SJSA1 (cell line): ENCODE measurements at regions not wholly inside any gene's neighbourhood (a gene's known extent, or its start where the extent isn't known, plus 50 kb on each side); places are given as distances from the start of the nearest gene placed in this dataset.
"Not testable (repeated sequence)": the region's sequence is repeated elsewhere in the genome, so short reads cannot be mapped to it uniquely, and the experiment has no call there.

Source experiments
- DNase-seq, 2 experiments: peaks; one replicate each; pipeline ENCODE4 v3.0.0-alpha.2; 2015 to 2020; ENCODE audit warnings: low spot score in 2 of 2, low read depth in 1 of 2
- H3K27ac ChIP-seq: fragments of 250-450 bp; sonication (Bioruptor Pico); 2 replicates; pipeline ENCODE4 v1.5.1; 2020; ENCODE audit warnings: mild to moderate bottlenecking, moderate library complexity
- H3K27me3 ChIP-seq: fragments of 250-450 bp; sonication (Bioruptor Pico); replicated peaks from 2 replicates; pipeline ENCODE4 v1.5.1; 2020; ENCODE audit warnings: mild to moderate bottlenecking, moderate library complexity
- H3K36me3 ChIP-seq: fragments of 250-450 bp; sonication (Bioruptor Pico); 2 replicates; pipeline ENCODE4 v1.5.1; 2020; ENCODE audit warnings: mild to moderate bottlenecking
- H3K4me1 ChIP-seq: fragments of 250-450 bp; sonication (Bioruptor Pico); replicated peaks from 2 replicates; pipeline ENCODE4 v1.6.1; 2021; ENCODE audit warnings: mild to moderate bottlenecking
- H3K4me3 ChIP-seq: fragments of 250-450 bp; sonication (Bioruptor Pico); 2 replicates; pipeline ENCODE4 v1.5.1; 2020; ENCODE audit warnings: mild to moderate bottlenecking
- H3K9me3 ChIP-seq: fragments of 250-450 bp; sonication (Bioruptor Pico); replicated peaks from 2 replicates; pipeline ENCODE4 v1.5.1; 2020; ENCODE audit warnings: mild to moderate bottlenecking

GRCh38 chr7:25735674-25736242, 416.2 kb upstream of the NFE2L3 start:
- Histone ChIP-seq H3K4me3 (no peak overlapping the region), H3K4me1 (no peaks in the 10 kb centered on the region), H3K27me3 (no peaks in the 10 kb centered on the region), H3K27ac (no peak overlapping the region), H3K9me3 (no peaks in the 10 kb centered on the region), H3K36me3 (no peaks in the 10 kb centered on the region)
- no peak for DNase-seq

- no peaks in the 10 kb centered on the region for H3K36me3 ChIP-seq
- H3K4me3 ChIP-seq, result no peak overlapping the region
- H3K9me3 ChIP-seq, result no peaks in the 10 kb centered on the region
- H3K27me3 ChIP-seq, result no peaks in the 10 kb centered on the region
- H3K27ac ChIP-seq, result no peak overlapping the region
- no peaks in the 10 kb centered on the region for H3K4me1 ChIP-seq
- no peak for DNase-seq
Observed at GRCh38 chr7:25738528-25738927, 413.5 kb upstream of the NFE2L3 start.

DNA sequence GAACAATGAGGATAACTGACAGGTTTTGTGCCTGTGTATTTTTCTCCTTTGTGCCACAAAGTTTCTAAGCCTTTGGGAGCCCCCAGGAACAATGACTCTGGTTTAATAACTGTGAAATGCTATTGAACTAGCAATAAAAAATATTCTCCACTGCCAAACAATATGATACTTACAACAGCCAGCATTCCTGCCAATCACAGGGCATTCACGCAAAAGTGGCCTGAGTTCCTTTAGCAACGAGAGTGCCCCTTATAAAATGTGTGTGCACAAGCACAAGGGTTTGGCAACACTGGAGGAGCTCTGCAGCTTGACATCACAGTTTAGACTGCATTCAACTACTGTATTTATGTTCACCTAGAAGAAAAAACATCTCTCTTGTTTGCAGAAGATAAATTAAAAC, 412.9 kb upstream of the NFE2L3 start:
- Histone ChIP-seq H3K27ac (no peak overlapping the region), H3K27me3 (no peaks in the 10 kb centered on the region)
- no peak for DNase-seq

GRCh38 chr7:25742316-25742715, 409.7 kb upstream of the NFE2L3 start:
- no peak overlapping the region for H3K27ac ChIP-seq
- H3K9me3 ChIP-seq, result no peaks in the 10 kb centered on the region
- H3K4me1 ChIP-seq, result no peaks in the 10 kb centered on the region
- no peak overlapping the region for H3K4me3 ChIP-seq
- no peaks in the 10 kb centered on the region for H3K36me3 ChIP-seq
- H3K27me3 ChIP-seq, result no peaks in the 10 kb centered on the region
- no peak for DNase-seq

More for the DNA sequence above, 412.9 kb upstream of the NFE2L3 start:
- no peaks in the 10 kb centered on the region for H3K4me1 ChIP-seq
- no peak overlapping the region for H3K4me3 ChIP-seq
- no peaks in the 10 kb centered on the region for H3K9me3 ChIP-seq
- no peaks in the 10 kb centered on the region for H3K36me3 ChIP-seq

GRCh38 chr7:25743670-25744451, 408.1 kb upstream of the NFE2L3 start:
- H3K36me3 ChIP-seq, H3K27me3 ChIP-seq: not testable (repeated sequence)

GRCh38 chr7:25750744-25751508, 401.1 kb upstream of the NFE2L3 start:
- no peak for DNase-seq
- H3K4me3 ChIP-seq, result no peak overlapping the region
- peaks cover 5% of the 10 kb centered on the region; the same call in 1 of the 2 replicates for H3K4me1 ChIP-seq
- no peaks in the 10 kb centered on the region for H3K27me3 ChIP-seq
- no peak overlapping the region for H3K27ac ChIP-seq
- H3K36me3 ChIP-seq, result no peaks in the 10 kb centered on the region
- no peaks in the 10 kb centered on the region for H3K9me3 ChIP-seq

More at GRCh38 chr7:25743670-25744451, 408.1 kb upstream of the NFE2L3 start:
- not testable (repeated sequence) for H3K4me1 ChIP-seq, DNase-seq, H3K4me3 ChIP-seq, H3K9me3 ChIP-seq, H3K27ac ChIP-seq

DNA sequence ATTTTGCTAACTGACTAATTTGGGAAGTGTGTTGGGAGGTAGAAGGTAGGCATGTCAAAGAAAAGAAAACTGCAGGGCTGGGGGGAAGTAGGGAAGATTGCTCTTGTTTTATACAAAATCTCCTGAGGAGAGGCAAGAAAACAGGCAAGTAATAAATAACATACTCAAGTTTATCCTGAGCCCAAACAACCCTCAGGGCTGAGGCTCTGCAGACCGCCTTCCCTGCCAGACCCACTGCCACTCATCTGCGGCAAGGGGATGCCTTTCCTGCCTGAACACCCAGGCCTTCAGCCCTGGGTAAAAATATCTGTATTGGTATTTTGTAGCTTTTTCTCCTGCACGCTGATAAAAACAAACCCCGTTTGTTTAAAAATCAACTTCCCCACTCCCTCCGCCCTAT, 399.8 kb upstream of the NFE2L3 start:
- peaks cover 5% of the 10 kb centered on the region; the same call in 1 of the 2 replicates for H3K4me1 ChIP-seq
- DNase-seq, result no peak
- H3K9me3 ChIP-seq, result no peaks in the 10 kb centered on the region
- no peak overlapping the region for H3K27ac ChIP-seq
- H3K36me3 ChIP-seq, result no peaks in the 10 kb centered on the region
- no peaks in the 10 kb centered on the region for H3K27me3 ChIP-seq
- no peak overlapping the region for H3K4me3 ChIP-seq

- DNase-seq, result no peak
Observed at GRCh38 chr7:25752967-25753791, 398.8 kb upstream of the NFE2L3 start.

GRCh38 chr7:25753837-25754236, 398.2 kb upstream of the NFE2L3 start:
- no peak overlapping the region for H3K4me3 ChIP-seq
- H3K4me1 ChIP-seq, result peaks cover 5% of the 10 kb centered on the region; the same call in 1 of the 2 replicates
- no peaks in the 10 kb centered on the region for H3K9me3 ChIP-seq
- H3K27me3 ChIP-seq, result no peaks in the 10 kb centered on the region
- no peak for DNase-seq
- no peaks in the 10 kb centered on the region for H3K36me3 ChIP-seq
- no peak overlapping the region for H3K27ac ChIP-seq

More at GRCh38 chr7:25752967-25753791, 398.8 kb upstream of the NFE2L3 start:
- Histone ChIP-seq H3K27me3 (no peaks in the 10 kb centered on the region), H3K9me3 (no peaks in the 10 kb centered on the region), H3K4me3 (no peak overlapping the region), H3K4me1 (peaks cover 5% of the 10 kb centered on the region; the same call in 1 of the 2 replicates), H3K36me3 (no peaks in the 10 kb centered on the region), H3K27ac (no peak overlapping the region)

GRCh38 chr7:25754333-25754732, 397.7 kb upstream of the NFE2L3 start:
- H3K27ac ChIP-seq, result no peak overlapping the region
- DNase-seq, result no peak
- H3K27me3 ChIP-seq, result no peaks in the 10 kb centered on the region
- no peaks in the 10 kb centered on the region for H3K9me3 ChIP-seq
- H3K36me3 ChIP-seq, result no peaks in the 10 kb centered on the region
- peaks cover 5% of the 10 kb centered on the region; the same call in 1 of the 2 replicates for H3K4me1 ChIP-seq
- H3K4me3 ChIP-seq, result no peak overlapping the region

DNA sequence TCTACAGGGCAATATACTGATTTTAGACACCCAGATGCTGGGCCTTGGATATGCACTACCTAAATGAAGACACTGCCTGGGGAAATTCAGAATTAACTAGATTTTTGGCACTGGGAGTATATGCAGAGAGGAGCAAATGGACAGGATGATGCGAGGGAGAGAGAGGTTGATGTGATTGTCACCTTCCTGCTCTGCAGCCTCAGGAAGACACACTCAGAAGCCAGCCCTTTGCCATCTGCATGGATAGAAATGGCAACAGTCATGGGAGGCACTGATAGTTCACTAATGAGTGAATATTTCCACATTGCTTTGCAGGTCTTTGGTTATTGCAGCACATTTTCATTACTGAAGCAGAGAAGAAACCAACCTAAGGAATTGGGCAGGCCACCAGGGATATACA, 397.2 kb upstream of the NFE2L3 start:
- no peak for DNase-seq
- no peaks in the 10 kb centered on the region for H3K27me3 ChIP-seq
- H3K9me3 ChIP-seq, result no peaks in the 10 kb centered on the region
- H3K4me3 ChIP-seq, result no peak overlapping the region
- H3K27ac ChIP-seq, result no peak overlapping the region
- H3K4me1 ChIP-seq, result peaks cover 5% of the 10 kb centered on the region; the same call in 1 of the 2 replicates
- no peaks in the 10 kb centered on the region for H3K36me3 ChIP-seq

- H3K4me3 ChIP-seq, result no peak overlapping the region
- no peaks in the 10 kb centered on the region for H3K4me1 ChIP-seq
- H3K36me3 ChIP-seq, result no peaks in the 10 kb centered on the region
- H3K27me3 ChIP-seq, result no peaks in the 10 kb centered on the region
- no peak for DNase-seq
- H3K27ac ChIP-seq, result no peak overlapping the region
- no peaks in the 10 kb centered on the region for H3K9me3 ChIP-seq
Observed at GRCh38 chr7:25756601-25757000, 395.4 kb upstream of the NFE2L3 start.

DNA sequence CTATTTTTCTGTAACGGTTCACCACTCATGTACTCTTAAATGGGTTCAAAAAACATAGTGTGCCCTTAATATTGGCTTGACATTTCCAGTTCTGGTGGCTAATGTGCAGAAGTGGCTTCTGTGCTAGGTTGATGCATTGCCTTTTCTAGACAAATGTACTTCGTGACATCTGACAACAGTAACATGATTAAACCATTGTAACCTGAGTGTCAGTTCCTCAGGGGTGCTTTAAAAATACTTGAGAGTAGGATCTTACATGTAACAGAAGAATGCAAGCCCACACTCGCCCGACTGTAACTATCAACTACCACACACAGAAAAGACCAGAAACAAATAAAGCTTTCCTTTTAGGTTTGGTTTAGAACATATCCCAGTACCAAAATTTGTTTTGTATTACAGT, 393.4 kb upstream of the NFE2L3 start:
- Histone ChIP-seq H3K4me3 (no peak overlapping the region), H3K36me3 (no peaks in the 10 kb centered on the region), H3K27me3 (no peaks in the 10 kb centered on the region), H3K27ac (no peak overlapping the region), H3K4me1 (no peaks in the 10 kb centered on the region), H3K9me3 (no peaks in the 10 kb centered on the region)
- DNase-seq, result no peak
